Lower lobe of right lung (tissue), 2 donors: ENCODE measurements at regions not wholly inside any gene's neighbourhood (a gene's known extent, or its start where the extent isn't known, plus 50 kb on each side); places are given as distances from the start of the nearest gene placed in this dataset.

ENCODE experiments used
- ATAC-seq, 2 donors: fragments of 200-7000 bp; cut with Tn5 transposase; one replicate each; pipeline ENCODE4 v1.9.1; 2020 to 2022; ENCODE audit warnings: mild to moderate bottlenecking in 2 of 2, moderate library complexity in 2 of 2
- DNase-seq: peaks from one replicate; pipeline ENCODE4 v3.0.0-alpha.2; 2020
- H3K27ac ChIP-seq: fragments of 200-600 bp; one replicate; pipeline ENCODE4 v1.8.0; 2022
- H3K27me3 ChIP-seq: fragments of 200-600 bp; one replicate; pipeline ENCODE4 v1.8.0; 2022; ENCODE audit warnings: low read depth
- H3K36me3 ChIP-seq: fragments of 200-600 bp; one replicate; pipeline ENCODE4 v1.8.0; 2022; ENCODE audit warnings: mild to moderate bottlenecking
- H3K4me1 ChIP-seq: fragments of 200-600 bp; one replicate; pipeline ENCODE4 v1.8.0; 2022
- H3K4me3 ChIP-seq: fragments of 200-600 bp; one replicate; pipeline ENCODE4 v1.8.0; 2022; ENCODE audit warnings: mild to moderate bottlenecking
- H3K9me3 ChIP-seq: fragments of 200-600 bp; one replicate; pipeline ENCODE4 v1.8.0; 2022
- intact Hi-C: fragments of 100-400 bp; cut with DNase I; formaldehyde crosslinking; loops from one replicate; pipeline ENCODE4 v1.11.0; 2022
- TF ChIP-seq, protein P1 (sequence below): fragments of 200-600 bp; IDR thresholded peaks from one replicate; pipeline ENCODE4 v1.8.0; 2022; ENCODE audit warnings: antibody characterized with exemption, mild to moderate bottlenecking
- donor health status: DM: no; HTN: yes; CAD: no; lungs with severe emphysema.

DNA sequence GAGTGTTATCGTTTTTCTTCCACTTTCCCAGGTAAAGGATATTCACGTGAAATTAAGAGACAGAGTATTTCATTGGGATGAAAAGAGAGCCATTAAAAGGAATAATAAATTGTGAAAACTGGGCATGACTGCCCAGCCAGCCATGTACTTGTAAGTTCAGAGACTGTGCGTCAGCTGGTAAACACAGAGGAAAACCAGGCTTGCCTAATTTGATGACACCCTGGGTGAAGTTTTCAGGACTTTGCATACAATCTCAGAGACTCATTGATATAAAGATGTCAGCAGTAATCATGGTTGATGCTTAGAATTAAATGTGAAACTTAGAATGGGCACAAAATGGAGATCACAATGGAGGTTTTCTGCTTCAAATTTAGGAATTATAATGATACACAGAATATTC, 153.5 kb upstream of the ZEB2 start:
- H3K27me3 ChIP-seq, result no peaks in the 10 kb centered on the region
- ATAC-seq (no peak), DNase-seq (no peak)
- TF ChIP-seq, protein P1, sequence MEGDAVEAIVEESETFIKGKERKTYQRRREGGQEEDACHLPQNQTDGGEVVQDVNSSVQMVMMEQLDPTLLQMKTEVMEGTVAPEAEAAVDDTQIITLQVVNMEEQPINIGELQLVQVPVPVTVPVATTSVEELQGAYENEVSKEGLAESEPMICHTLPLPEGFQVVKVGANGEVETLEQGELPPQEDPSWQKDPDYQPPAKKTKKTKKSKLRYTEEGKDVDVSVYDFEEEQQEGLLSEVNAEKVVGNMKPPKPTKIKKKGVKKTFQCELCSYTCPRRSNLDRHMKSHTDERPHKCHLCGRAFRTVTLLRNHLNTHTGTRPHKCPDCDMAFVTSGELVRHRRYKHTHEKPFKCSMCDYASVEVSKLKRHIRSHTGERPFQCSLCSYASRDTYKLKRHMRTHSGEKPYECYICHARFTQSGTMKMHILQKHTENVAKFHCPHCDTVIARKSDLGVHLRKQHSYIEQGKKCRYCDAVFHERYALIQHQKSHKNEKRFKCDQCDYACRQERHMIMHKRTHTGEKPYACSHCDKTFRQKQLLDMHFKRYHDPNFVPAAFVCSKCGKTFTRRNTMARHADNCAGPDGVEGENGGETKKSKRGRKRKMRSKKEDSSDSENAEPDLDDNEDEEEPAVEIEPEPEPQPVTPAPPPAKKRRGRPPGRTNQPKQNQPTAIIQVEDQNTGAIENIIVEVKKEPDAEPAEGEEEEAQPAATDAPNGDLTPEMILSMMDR, result no peak
- intact Hi-C loops, result no loop called here
- no peak overlapping the region for H3K4me3 ChIP-seq
- H3K36me3 ChIP-seq, result no peaks in the 10 kb centered on the region
- H3K4me1 ChIP-seq, result no peaks in the 10 kb centered on the region
- no peaks in the 10 kb centered on the region for H3K9me3 ChIP-seq
- no peak overlapping the region for H3K27ac ChIP-seq

DNA sequence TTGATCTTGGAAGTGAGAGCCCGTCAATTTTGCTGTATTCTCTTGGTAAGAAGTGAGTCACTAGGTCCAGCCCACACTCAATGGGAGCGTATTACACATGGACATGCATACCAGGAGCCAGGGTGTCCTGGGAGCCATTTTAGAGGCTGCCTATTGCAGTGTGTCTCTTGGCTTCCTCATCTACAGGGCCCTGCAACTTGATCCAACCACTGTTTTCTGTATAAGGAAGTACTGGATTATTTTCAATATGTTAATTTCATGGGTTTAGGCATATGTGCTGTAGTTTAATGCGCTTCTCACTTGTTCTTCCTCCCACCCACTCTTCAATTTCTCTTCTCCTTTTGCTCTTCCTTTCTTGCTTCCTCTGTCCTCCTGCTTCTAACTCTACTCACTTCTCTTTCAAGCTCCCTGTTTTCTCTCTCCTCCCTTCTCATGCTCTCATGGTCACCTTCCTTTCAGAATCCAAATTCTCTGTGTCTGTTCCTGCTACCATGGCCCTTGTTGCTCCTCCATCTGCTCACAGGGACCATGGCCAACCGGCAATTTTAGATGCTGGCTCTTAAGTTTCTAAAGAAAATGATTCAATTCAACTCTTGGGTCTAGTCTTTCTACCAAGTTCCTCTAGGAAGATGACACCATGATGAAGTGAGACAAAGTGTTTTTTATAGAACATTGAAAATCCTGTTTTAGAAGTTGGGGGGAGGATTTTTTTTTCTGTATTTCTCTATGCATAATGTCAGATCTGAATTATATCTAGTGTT, 152.0 kb upstream of the ZEB2 start:
- no peaks in the 10 kb centered on the region for H3K27me3 ChIP-seq
- peak; percentile 77 to 87 for ATAC-seq
- peak; percentile 48 for DNase-seq
- no peaks in the 10 kb centered on the region for H3K36me3 ChIP-seq
- H3K27ac ChIP-seq, result peak overlapping the region; percentile 67
- H3K4me1 ChIP-seq, result no peaks in the 10 kb centered on the region
- H3K9me3 ChIP-seq, result no peaks in the 10 kb centered on the region
- intact Hi-C loops, result no loop called here
- H3K4me3 ChIP-seq, result no peak overlapping the region
- TF ChIP-seq, protein P1, result no peak

DNA sequence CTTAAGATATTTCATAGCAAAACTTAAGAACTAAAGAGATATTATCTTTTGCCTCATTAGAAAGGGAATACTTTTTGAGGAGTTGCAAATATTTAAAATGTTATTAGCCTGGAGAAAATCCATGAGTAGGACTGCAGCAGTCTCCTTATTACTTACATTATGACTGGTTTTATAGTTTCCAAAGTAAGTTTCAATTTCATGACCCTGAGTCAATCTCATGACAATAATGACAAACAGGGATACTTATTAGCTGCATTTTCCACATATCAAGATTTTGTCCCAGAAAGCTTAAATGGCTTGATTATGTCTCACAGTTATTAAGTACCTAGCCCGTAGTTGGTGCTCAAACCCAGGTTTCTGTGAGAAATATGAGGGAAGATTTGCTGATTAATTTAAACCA, 150.8 kb upstream of the ZEB2 start:
- DNase-seq, result no peak
- intact Hi-C loops, result no loop called here
- Histone ChIP-seq H3K9me3 (no peaks in the 10 kb centered on the region), H3K27me3 (no peaks in the 10 kb centered on the region), H3K4me1 (no peaks in the 10 kb centered on the region), H3K27ac (no peak overlapping the region), H3K36me3 (no peaks in the 10 kb centered on the region), H3K4me3 (no peak overlapping the region)
- ATAC-seq, result no peak
- TF ChIP-seq, protein P1, result no peak

DNA sequence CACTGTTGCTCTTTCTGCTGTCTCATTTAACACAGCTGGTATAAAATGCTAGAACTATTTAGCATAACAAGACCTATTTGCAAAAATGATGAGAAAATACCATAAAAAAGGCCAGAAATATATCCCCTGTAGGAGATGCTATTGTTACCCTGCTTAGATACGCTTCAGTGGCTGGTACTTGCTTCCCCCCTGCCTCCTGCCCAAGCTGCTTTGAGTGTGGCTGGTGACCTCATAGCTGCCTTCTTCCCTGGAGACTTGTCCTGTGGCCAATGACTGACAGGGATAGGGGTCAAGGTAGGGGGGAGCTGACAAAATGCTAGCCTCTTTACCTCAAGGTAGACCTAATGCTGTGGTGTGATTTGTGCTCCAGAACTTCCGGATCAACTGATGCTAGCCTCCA, 150.2 kb upstream of the ZEB2 start:
- intact Hi-C loops, result no loop called here
- Histone ChIP-seq H3K36me3 (no peaks in the 10 kb centered on the region), H3K4me3 (no peak overlapping the region), H3K27me3 (no peaks in the 10 kb centered on the region), H3K4me1 (no peaks in the 10 kb centered on the region), H3K27ac (no peak overlapping the region), H3K9me3 (no peaks in the 10 kb centered on the region)
- DNase-seq (no peak), ATAC-seq (no peak)
- TF ChIP-seq, protein P1, result no peak

DNA sequence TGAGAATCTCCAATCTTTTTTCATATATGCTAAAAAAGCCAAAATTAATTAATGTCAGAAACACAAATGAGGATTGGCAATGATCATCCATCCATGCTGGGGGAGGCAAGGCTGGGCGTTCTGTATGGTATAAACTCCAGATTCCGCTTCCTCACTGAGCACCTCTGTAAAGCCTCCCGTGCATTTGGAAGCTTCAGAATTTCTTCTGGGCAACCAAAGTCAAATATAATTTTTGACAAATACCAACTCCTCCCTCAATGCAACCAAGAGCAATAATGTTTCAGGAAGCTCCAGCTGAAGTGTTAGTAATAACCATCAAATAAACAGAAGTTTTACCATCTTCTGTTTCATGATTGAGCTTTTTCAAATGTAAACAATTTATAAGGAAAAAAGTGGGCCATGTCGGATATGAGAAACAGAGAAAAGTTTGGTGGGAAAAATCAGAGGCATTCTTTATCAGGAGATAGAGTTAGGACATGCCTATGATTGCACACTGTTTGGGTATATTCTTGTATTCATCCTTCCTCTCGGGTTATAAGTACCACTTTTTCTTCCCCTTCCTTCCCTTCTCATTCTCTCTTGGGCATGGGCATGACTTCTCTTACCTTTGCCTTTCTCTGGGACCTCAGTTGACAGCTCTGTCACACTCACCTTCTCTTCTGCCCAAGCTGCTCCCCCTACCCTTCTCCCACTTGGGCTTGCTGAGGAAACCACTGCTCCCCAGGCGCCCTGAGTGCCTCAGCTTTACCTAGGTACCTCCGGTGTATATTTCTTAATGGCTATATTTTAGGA, 149.5 kb upstream of the ZEB2 start:
- H3K9me3 ChIP-seq, result no peaks in the 10 kb centered on the region
- TF ChIP-seq, protein P1, result no peak
- H3K4me3 ChIP-seq, result no peak overlapping the region
- ATAC-seq, result no peak
- no peak for DNase-seq
- no peaks in the 10 kb centered on the region for H3K4me1 ChIP-seq
- H3K27me3 ChIP-seq, result no peaks in the 10 kb centered on the region
- intact Hi-C loops, result no loop called here
- no peaks in the 10 kb centered on the region for H3K36me3 ChIP-seq
- H3K27ac ChIP-seq, result no peak overlapping the region
